HG02973 (cell line): ENCODE measurements at regions not wholly inside any gene's neighbourhood (a gene's known extent, or its start where the extent isn't known, plus 50 kb on each side); places are given as distances from the start of the nearest gene placed in this dataset.

ENCODE experiments used
- ATAC-seq: cut with Tn5 transposase; IDR thresholded peaks from one replicate; pipeline ENCODE4 v1.9.1; 2021; ENCODE audit warnings: moderate library complexity; ENCODE audit not compliant: unreplicated experiment

DNA sequence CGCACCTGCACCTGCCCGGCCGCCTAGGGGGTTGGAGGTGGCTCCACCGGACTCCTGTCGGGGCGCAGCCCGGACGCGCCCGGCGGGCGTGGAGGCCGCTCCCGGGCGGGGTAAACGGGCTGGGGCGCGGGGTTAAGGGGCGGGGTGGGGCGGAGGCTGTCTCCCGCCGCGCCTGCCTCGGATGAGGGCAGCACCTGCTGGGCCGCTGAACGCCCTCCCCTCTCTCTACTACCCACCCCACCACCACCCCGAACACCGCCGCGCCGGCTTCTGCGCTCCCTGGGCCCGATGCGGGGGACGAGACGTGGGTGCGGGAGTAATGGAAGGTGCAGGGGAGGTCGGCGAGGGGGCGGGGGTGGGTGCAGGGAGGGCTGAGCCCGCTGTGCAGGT is 224.8 kb upstream of the ID2 start:
- ATAC-seq, result no peak

DNA sequence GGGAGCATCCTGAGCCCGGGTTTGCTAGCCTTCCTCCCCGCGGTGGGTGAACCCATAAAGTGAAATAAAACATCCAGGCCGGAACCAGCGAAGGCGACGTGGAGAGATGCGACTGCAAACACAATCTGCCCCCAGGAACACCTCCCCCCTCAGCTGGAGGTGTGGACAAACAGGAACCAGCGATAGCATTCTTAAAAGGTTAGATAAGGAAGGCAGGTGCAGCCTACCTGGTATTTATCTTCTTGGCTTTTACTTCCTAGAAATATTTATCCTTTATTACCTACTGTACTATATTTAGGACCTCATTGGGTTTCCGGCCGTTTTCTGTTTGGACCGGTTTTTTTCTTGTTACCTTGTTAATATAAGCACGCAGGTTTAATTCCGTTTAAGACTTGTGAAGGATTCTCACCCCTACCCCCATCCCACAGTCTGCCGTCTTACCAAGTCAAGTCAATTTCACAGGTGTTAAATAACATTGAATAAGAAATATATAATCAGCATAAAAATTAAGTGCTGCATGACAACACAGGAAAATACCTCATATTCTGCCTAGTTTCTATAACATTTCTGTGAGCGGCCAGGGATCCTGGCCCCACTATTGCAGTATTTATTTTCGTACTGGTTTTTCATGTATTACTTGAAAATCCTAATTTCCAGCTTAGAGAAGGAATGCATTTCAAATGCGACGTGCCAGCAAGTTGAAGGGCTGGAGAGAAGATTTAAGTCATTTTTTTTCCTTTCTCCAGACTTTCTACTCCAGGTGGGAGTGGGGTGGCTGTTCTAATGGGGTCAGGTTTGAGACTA is 224.0 kb upstream of the ID2 start:
- no peak for ATAC-seq

DNA sequence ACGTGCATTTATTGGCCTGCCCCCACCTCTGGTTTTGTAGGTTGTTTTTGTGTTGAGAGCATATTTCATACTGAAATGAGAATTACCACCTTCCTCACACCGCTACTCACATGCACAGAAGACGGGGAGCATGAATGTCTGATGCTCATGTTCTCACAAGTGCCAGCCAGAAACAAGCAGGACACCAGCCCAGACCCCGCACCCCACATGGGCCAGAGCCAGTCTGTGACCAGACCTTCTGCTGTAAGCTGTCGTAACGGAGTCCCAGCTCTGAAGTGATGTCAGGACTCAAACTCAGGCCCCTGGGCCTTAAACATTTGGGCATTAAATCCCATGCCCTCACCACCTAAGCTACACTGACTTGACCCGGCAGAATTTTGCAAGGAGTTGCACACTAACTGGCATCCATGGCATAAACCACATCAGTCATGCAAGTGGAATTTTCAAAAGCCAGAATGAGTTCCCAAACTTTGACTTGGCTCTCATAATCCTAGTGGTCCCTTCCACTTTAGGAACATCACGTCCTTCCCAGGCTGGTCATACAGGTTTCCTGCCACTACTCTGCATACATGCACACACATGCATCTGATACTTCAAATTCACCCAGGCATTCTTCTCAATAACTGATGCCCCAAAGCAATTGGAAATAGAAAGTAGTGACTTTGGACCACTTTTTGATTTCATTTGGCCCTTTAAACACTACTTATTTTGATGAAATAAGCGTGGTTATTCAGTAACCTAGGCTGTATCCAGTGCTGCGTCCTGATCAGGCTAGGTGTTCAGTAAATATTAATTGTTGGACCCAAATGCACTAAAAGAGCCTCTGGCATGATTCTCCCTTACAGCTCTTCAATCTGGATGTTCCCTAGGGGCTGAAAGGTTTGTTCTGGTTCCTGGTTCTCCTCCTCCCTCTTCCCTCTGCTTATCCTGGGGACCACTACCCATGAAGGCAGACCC is 223.1 kb upstream of the ID2 start:
- no peak for ATAC-seq

DNA sequence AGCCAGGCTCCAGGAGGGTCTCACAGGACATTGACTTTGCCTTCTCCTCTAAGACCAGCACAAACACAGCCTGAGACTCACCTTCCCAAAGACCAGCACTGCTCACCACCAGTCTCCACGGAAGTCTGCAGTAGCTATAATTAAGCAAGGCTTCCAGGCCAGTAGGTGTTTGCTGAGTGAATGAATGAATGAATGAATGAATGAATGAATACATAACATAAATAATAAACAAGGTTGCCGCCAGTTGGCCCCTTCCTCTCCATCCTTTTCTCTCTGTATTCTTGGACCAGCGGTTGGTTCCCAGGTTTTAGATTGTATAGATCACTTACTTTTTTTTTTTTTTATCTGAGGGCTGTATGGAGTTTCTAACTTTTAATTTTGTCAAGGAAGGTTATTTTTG is 222.4 kb upstream of the ID2 start:
- ATAC-seq, result no peak

DNA sequence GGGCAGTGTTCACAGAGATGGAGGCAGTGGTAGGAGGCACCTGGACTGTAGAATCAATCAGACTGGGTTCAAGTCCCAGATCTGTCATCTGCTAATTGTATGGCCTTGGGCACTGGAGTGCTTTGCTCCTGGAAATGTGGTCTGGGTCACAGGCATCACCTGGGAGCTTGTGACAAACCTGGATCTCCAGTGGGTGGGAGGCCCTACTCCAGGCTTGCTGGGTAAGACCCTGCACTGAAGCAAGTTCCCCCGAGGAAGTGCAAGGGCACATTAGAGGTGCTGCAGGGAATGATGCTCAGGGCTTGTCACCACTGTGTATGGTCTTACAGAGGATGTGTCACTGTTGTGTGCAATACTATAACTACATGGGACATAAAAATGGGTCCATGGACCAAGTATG is 220.5 kb upstream of the ID2 start:
- no peak for ATAC-seq

DNA sequence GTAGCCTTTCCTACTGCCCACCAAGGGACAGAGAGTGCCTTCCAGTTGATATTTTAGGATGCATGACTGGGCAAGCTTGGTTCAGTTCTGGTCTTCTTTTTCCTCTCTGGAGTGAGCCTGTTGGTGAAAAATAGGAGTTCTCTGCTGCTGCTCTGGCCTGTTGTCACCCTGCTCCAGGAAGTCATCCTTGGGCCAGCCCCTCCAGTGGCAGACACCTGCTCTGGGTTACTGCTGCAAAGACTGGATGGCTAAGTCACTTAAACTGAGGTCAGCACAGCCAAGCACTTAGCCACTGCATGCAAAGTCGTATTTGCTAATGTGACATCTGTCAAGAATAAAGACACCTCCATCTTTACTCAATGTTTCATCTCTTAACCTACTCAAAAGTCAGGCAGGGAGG is 219.6 kb upstream of the ID2 start:
- no peak for ATAC-seq

DNA sequence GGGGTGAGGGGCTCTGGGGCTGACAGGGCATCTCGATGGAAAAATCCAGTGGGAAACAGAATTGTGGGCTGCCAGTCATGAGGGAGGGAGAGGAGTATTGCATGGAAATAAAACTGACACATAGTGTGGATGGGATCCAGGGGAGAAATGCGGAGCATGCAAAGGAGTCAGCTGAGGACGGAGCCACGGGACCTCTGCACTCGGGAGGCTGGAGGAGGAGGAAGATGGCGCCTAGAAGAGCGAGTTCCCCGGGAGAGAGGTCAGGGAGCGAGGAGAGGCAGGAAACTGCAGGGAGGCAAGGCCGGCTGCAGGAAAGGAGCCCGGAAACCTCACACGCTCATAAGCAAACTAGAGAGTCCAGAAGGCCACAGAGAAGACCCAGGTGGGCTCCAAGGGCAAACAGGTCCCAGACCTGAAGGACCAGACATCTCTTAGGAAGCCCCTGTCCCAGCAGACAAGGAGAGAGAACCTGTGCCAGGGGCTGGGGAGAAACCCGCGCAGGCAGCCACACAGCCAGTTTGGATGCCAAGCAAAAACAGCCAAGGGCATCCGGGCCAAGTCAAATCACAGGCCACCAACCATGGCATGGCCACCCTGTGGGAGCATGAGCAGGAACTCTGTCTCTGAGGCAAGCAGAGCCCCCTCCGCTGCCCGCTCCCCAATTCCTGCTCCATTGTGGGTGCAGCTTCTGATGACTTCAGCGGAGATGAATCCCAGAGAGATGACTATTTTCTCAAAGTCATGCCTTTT is 218.8 kb upstream of the ID2 start:
- no peak for ATAC-seq

DNA sequence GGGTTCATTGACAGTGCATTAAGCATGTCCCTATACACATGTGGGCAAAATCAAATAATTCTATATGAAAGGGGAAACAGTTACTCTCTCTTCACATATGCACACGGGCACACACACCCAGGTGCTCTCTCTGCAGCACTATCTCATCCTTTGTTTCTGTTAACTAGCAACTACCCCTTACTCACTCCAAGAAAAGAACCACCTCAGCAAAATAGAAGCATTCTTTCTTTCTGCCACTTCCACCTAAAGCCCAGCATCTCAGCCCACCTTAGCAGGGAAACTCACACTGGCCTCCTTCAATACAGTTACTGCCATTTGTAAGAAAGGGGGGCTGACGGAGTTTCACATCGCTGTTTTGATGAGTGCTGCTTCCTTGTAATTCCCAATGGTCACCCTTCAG is 216.3 kb upstream of the ID2 start:
- ATAC-seq, result no peak

DNA sequence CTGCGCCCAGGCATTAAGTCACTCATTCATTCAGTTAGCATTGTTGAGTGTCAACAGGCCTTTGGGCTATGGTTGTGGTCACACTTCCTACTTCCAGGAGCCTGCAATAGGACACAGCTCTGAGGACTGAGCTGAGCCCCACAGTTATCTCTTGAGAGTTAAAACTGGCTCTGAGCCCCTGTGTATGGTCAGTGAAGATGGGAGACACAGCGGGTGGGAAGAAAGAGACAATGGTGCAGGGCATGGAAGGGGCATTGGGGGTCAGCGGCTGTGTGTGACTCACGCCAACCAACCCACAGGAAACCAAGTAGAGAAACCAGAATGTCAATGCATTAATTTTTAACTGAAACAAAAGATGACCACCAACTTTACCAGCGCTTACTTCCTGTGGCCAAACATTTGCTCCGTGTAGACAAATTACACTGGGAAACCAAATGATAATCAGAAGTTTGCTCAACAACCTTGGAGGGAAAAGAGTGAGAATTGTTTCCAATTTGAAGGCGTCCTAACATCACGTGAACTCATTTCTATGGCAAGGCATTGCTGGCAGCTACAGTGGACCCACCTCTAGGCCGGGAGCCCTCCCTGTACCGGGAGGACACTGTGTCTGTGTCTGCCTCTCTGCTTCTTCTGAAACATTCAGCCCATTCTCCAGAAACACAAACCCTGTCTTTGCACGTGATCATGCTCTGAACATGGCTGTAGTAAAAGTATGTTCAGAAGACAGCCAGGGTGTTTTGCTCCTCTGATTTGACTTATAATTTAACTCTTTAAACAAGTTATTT is 212.0 kb upstream of the ID2 start:
- ATAC-seq, result no peak

DNA sequence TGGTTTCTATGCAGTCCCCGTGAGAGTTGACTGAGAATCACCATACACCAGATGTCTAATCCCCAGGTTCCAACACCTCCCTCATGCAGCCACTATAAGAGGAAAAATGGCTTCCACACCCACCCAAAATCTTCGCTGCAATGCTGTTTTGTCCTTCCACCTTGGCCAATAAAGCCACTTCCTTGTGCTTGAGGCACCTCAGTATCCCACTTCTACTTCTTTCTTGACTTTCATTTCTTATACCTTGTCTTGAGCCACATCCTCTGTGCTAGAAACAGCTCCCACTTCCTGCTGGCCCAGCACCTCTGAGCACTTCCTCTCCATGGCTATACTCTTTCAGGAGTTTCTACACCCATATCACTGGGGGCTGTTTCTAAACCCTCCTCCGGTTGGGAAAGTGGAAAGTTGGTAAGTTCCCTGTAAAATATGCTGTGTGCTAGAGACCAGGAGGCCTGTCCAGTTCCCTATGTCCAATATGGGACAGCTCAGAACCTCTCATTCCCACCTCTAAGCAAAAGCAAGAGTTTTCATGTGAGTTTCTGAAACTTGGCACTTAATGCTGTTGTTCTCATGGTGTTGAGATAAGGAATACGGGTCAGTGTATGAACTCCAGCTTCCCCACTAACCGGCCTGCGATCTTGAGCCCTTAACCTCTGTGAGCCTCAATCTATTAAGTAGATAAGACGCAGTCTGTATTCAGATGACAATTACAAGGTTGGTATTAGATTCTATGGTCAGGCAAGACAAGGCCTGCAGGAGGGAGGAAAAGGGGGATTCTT is 209.1 kb upstream of the ID2 start:
- peak; percentile 37 for ATAC-seq

DNA sequence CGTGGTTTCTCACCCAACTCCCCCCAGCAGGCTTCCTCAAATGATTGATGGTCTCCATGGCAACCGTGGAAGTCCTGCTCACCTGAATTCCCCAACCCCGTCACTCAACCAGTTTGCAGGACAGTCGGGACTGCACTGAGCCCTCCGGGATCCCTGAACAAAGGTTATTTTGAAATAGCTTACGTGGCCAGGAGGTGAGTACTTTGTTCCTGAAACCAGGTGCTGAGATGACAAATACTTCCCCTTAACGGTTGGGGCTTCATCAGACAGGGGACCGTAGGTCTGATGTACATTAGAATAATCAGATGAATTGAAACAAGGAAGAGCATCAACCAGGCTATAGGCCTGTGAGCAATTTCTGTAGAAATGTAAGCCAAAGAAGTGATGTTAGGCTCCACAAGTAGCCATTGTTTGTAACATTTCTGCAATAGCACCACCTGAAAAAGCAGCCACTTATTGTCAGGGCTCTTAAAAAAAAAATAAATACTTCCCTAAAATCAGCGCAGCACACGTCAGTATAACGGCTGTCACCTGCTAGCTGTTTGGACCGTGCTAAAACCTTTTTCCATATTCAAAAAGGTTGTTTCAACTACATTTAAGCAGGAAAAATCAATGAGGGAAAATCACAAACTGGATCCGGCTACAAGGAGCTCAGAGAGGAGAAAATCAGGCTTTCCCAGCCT is 206.4 kb upstream of the ID2 start:
- ATAC-seq, result peak; percentile 39

DNA sequence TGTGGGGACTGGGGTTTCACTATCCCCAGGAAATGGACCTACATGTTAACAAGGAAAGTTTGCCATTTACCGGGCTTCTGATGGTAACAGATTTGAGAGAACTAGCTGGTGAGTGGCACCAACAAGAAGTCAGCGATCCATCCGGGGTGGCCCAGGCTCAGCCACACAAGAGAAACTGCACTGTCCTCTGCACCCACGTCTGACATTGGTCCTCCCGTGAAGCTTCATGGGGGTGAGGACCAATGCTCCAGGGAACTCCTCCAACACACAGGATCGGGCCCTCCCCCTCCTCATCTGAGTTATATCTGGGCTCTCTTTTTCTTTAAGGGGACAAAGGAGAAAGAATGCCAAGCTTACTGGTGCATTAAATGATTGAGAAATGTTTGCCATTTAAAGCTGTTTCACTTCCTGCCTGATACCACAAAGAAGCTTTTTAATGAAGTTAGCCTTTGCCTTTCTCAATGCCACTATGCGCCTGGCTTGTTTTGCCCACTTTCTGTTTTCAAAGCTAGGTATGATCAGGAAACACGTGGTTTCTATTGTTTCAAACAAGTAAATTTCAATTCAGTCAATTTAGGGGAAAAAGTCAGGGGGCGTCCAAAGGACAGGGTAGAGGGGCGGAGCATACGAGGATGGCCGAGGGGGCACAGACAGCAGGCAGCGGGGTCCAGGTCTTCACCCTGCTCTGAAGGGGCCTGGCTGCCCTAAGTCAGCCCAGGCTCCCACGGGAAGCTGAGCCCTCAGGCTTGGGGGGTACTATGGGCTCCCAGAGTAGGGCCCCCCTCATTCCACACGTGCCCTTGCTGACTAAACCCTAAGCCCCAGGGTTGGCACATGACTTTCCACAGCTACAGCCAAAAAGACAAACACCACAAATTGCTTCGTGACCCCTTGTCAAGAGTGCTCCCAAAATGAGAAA is 204.0 kb upstream of the ID2 start:
- ATAC-seq, result peak; percentile 40

DNA sequence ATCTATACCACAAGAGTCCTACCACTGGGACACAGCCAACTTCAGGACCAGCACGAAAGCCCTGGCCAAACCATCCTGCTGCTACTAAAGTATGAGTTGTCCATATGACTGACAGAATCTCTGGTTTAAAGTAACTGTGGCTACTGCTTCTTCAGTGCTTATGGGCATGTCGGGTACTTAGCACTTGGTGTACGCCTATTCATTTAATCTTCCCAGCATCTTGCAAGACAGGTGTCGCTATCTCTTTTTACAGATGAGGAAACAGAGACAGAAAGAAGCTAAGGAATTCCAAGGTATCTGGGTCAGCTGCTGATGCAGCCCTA is 203.4 kb upstream of the ID2 start:
- ATAC-seq, result no peak

DNA sequence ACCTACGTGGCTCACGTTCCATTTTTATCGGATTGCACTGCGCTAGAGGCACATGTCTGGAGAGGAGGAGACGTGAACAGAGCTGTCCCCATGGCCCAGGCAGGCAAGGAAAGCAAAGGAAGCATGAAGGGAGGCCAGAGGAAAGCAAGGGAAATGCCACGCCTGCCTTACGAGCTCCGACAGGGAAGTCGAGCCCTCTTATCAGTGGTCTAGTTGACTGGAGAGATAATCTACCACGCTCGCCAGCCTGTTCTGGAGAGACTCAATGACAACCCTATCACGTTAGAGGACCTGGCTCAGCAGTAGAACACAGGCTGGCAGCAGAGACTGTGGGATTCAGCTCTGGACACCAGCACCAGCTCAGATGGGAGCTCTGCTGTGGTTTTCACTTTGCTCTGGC is 202.6 kb upstream of the ID2 start:
- ATAC-seq, result no peak

DNA sequence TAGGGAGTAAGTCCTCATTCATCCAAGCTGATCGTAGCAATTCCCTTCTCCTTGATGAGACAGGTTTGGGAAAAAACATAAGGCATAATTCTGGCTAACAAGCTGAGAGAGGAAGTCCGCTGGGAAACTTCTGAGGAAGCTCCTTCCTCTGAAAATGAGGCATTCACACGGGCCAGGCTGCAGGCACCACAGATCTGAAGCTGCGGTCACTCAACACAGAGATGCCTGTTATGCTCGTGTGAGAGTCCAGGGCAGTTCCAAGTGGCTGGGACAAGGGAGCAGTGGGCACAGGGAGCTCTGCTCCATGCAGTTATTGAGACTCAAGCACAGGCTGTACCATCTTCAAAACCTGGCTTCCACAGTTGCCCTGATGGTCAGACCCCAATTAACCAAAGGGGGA is 200.9 kb upstream of the ID2 start:
- no peak for ATAC-seq

DNA sequence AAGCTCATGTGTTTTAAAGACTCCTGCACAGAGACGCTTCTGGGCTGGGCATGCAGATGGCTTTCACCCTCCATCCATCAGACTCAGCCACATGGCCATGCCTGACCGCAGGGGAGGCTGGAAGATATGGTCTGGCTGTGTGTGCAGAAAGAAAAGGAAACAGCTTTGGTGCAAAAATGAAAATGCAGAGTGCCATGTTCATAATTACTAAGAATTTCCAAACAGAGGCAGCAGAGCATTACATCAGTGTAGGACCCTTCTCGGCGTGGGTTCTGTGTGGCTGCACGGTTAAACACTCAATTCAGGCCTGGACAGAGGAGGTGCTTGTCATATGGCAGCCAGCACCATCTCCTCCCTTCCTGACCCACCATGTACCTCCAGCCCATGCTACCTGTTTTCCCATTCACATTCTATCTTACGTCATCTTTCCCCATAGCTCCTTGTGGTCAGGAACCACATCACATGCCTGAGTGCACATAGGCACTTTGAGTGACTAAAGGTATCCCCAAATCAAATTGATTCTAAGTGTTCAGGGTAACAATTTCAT is 200.3 kb upstream of the ID2 start:
- peak; percentile 35 for ATAC-seq

DNA sequence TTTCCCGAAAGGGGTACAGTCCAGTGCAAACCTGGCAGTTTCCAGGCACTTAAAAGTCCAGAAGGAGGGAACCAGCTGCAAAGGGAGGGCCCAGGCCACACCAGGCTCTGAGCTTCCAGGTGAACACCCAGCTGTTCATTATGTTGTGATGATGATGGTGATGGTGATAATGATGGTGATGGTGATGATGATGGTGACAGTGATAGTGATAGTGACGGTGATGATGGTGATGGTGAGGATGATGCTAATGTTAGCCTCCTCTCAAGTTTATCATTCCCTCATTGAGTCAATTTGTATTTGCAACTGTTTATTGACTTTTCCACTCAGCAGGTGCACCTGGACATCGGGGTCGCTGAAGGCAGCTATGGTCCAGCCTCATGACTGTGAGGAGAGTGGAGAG is 199.4 kb upstream of the ID2 start:
- no peak for ATAC-seq
